HG03060 (cell line): ENCODE measurements at regions not wholly inside any gene's neighbourhood (a gene's known extent, or its start where the extent isn't known, plus 50 kb on each side); places are given as distances from the start of the nearest gene placed in this dataset.

ENCODE experiments used
- ATAC-seq: cut with Tn5 transposase; IDR thresholded peaks from one replicate; pipeline ENCODE4 v1.9.1; 2021; ENCODE audit warnings: low read depth, moderate number of reproducible peaks; ENCODE audit not compliant: unreplicated experiment

- no peak for ATAC-seq
These were observed 86.8 kb downstream of the ZC3H11B start for GRCh38 chr1:219526074-219526473.

DNA sequence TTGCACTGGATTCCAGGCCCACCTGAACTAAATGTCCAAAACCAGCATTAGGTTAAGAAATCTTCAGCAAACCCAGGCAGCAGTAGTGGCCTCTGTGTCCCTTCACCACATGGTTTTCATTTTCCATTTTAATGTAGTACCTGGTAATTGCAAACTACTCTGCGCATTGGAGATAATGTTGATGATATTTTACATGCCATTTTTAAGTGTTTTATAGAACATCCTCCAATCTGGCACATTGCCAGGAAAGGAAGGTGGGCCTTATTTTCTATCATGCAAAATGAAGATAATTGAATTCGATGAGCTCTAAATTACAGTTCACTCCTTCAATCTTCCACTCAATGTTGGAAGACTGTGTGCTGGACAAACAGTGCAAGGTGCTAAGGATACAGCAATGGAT is 89.5 kb downstream of the ZC3H11B start:
- no peak for ATAC-seq

DNA sequence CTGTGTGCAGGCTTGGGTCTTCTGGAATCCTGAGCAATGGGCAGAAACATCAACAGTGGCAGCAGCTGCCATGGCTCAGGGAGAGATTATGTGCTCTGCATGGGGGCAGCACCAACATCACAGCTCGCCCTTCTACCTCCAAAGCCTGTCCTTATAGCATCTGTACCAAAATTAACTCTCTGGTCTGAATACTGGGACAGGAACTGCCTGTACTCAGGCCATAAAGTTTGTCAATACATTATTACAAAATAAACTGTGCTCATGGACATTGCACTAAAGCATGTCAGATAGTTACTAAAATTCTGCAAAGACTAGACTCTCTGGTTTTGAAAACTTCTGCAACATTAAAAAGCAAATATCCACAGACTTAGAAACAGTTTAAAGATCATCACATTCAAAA is 91.6 kb downstream of the ZC3H11B start:
- no peak for ATAC-seq

- ATAC-seq, result no peak
These were observed 92.7 kb downstream of the ZC3H11B start for GRCh38 chr1:219520241-219520640.

DNA sequence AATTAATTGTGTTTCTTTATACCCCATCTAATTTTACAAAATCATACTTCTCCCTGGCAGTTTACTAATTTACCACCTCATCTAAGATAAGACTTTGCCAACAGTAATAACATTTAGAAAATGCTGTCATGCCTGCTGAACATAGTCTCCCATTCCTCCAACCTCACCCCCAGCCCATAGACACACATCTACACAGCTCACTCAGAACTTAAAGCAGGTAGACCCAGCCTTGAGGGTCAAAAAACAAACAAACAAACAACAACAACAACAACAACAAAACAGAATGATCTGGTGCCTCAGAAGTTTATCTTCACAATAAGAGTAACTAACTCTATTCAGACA is 94.0 kb downstream of the ZC3H11B start:
- ATAC-seq, result no peak

- no peak for ATAC-seq
These were observed 94.6 kb downstream of the ZC3H11B start for GRCh38 chr1:219518168-219518906.

- ATAC-seq, result no peak
These were observed 95.9 kb downstream of the ZC3H11B start for GRCh38 chr1:219517031-219517430.

DNA sequence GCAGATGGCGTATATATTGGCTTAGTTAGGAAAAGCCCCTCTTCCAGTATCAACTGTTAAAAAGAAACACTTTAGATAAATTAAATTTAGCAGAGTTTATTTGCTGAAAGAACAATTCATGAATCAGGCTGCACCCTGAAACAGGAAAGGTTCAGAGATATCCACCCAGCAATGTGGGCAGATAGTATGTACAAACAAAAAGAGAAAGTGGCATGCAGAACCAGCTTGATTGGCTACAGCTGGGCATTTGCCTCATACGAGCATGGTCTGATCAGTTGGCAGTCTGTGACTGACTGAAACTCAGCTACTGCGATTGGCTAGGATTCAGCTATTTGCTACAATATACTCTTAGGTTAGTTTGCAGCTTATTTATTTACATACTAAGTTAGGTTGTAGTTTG is 98.2 kb downstream of the ZC3H11B start:
- ATAC-seq, result no peak

DNA sequence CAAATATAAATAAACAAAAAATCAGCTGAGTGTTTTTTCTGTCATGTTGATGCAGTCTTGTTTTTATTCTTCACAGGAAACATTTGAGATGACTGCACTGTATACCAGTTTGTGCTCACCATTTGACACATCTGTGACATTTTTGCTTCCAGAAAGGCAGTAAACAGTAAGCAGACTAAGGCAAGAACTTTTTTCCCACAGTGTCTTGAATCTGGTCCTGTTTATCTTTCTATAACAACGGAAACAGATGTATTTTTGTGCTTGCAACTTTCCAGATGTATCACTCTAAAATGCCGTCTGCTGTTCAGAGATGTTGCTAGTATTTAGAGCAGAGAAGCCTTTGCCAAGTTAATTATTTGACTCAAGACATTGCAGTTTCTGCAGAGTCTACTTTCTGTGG is 105.5 kb downstream of the ZC3H11B start:
- no peak for ATAC-seq

DNA sequence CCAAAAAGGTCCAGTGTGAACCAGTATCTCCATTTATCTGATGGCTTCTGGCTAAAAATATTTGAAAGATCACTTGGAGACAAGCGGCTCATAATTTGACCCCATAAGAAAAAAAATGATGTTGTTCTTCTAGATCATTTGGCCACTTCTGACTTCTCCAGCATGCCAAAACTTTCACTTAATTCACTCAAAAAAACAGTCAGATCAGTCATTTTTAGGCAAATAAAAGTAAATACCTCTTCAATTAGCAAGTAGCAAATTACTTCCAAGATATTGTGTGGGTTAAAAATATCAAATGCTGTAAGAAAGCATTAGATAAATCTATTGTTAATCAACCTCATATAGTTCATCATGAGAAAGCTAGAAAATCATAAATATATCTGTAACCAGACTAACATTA is 106.0 kb downstream of the ZC3H11B start:
- ATAC-seq, result no peak

- ATAC-seq, result no peak
These were observed 106.4 kb downstream of the ZC3H11B start for GRCh38 chr1:219506473-219506899.

DNA sequence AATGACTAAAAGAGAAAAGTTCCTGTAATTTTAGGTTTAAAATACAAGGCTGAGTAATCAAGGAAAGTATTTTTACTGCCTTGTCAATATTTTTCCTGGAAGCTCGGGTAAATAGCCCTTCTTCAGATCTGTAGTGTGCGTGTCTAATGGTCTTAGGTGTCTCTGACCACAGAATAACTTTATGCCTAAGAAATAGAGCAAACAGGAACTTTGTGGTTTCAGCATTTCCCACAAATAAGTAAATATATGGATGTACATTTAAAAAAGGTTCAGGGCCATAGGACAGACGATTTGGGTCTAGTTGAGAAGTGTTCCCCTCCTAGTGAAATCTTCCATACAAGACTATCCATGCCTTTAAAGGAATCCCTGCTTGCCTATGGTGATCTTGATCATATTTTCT is 107.0 kb downstream of the ZC3H11B start:
- no peak for ATAC-seq

DNA sequence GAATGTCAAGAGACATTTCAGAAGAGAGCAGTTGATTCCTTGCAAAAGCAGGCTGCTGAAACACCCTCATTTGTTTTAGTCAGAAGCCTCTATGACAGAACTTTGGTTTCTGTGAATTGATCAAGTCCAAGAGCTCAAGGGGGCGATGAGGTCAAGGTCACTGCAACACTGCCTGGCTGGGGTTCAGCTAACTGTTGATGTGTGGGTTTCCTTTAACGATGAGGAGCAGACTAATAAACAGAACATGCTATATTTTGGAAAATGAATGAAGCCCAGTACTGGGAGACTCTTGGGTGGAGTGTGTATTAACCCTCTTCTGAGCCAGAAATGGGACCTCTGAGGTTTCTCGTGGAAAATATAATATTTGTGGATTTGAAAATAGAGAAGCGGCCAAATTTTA is 109.3 kb downstream of the ZC3H11B start:
- no peak for ATAC-seq

DNA sequence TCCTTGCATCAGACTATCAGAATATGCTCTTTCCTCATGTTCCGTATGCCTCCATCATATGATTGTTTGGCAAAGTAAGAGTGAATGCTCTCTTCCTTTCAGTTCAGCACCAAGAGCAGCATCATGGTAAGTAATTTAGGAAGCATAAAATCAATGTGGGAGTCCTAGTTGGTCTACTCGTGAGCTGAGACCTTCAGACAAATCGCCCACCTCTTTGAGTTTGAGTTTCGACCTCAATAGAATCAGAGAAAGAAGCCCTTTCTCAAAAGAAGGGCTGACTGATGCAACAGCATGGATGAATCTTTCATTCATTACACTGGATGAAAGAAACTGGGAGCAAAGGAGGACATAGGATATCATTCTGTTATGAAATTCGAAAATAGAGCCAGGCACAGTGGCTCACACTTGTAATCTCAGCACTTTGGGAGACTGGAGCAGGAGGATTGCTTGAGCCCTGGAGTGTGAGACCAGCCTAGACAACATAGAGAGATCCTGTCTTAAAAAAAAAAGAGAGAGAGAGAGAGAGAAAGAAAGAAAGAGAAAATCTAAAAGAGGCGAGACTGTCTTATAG is 112.5 kb downstream of the ZC3H11B start:
- ATAC-seq, result no peak

GRCh38 chr1:219498666-219499065 is 114.2 kb downstream of the ZC3H11B start:
- ATAC-seq, result no peak

DNA sequence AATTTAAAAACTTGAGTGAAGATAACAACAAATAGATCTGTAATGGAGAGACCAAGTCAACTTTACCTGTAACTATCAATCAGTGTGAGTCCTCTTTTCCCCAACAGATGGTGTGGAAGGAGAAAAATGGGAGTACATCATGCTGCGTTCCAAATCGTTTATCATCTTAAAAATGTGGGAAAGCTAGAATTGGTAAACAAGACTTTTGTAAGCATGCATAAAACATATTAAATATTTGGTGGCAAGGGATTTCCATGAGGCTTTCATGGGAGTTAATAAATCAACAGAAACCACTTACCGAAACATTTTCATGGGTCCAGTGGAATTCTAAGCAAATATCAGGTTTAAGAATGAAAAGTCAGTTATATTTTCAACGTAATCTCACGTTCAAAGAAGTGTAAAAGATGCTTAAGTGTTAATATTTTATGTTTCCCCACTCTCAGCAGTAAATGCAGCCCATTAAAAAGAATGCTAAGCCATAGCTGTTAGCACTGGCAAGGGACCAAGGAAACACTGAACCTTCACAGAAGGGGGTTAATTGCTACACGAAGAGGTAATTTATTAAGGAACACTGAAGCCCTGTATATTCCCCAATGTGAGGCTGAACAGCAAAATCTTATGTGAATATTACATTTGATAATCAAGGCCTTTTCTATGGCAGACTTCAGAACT is 117.0 kb downstream of the ZC3H11B start:
- no peak for ATAC-seq

GRCh38 chr1:219492717-219493116 is 120.2 kb downstream of the ZC3H11B start:
- ATAC-seq, result no peak

GRCh38 chr1:219490566-219490965 is 122.3 kb downstream of the ZC3H11B start:
- ATAC-seq, result no peak

GRCh38 chr1:219489636-219490035 is 123.3 kb downstream of the ZC3H11B start:
- no peak for ATAC-seq

DNA sequence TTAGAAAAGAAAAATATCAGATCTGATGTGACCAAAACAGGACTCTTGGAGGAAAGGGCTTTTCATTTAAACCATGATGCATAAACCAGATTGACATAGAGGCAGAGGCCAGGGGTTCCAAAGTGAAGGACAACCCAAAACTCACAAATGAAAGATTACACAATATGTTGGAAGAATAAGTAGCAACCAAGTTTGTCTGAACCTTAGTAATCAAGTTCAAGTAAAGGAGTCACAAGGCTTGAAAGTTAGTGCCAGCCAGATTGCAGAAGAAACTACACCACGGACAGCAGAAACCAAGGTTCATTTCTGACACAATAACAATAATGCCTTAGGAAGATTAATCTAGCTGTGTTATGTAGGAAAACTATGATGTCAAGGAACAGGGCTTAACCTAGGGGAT is 124.6 kb downstream of the ZC3H11B start:
- no peak for ATAC-seq

DNA sequence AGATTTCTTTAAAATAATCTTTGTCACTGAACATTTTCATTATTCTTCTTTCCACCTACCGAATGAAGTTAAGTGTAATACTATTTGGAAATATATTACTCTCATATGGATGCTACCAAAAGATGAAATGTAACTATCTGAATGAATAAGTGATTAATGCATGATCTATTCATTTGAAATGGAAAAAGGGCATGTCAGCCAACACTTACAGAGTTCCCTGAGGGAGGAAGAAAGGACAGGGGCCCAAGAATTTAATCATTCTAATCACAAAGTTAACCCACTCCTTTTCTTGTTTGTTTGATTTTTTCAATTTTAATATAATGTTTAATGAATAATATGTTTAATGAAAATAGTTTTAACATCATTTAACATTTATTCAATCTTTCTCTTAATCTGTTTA is 129.4 kb downstream of the ZC3H11B start:
- ATAC-seq, result no peak

GRCh38 chr1:219480011-219480410 is 132.9 kb downstream of the ZC3H11B start:
- no peak for ATAC-seq
